HEK293 (cell line): ENCODE measurements at regions not wholly inside any gene's neighbourhood (a gene's known extent, or its start where the extent isn't known, plus 50 kb on each side); places are given as distances from the start of the nearest gene placed in this dataset.

Source experiments
- CTCF ChIA-PET: fragments of 350-600 bp; formaldehyde crosslinking; extraction: SDS; loops from one replicate; lab custom pipeline; 2021; ENCODE audit warnings: antibody characterized with exemption; lab: Yijun Ruan, JAX
- POLR2A ChIA-PET: fragments of 300-600 bp; formaldehyde crosslinking; extraction: SDS; loops from one replicate; lab custom pipeline; 2020; ENCODE audit warnings: antibody characterized with exemption, inconsistent platforms; lab: Yijun Ruan, JAX
- H3K27ac ChIP-seq: fragments of 200-500 bp; sonication (Bioruptor generic); 2 replicates; pipeline ENCODE4 v1.5.1; 2014; ENCODE audit warnings: low read depth, low read length, control low read depth, inconsistent platforms; ENCODE audit errors: extremely low read depth
- H3K36me3 ChIP-seq, 2 experiments: fragments of 200-500 bp in 1 of 2; sonication (Bioruptor generic) in 1 of 2; 1 replicate in 1 of 2; 2 replicates in 1 of 2; pipeline ENCODE4 v1.5.1; 2014 to 2017; ENCODE audit warnings: inconsistent platforms in 2 of 2, low read length in 2 of 2; ENCODE audit not compliant: control insufficient read depth in 2 of 2, insufficient read depth in 1 of 2
- H3K4me1 ChIP-seq: fragments of 200-500 bp; sonication (Bioruptor generic); 2 replicates; pipeline ENCODE4 v1.5.1; 2014; ENCODE audit warnings: mild to moderate bottlenecking, low read length, inconsistent platforms; ENCODE audit not compliant: control insufficient read depth, insufficient read depth
- H3K4me3 ChIP-seq: 2 replicates; pipeline ENCODE4 v1.5.1; 2011; ENCODE audit warnings: low read depth, mild to moderate bottlenecking, control low read depth, low read length, moderate library complexity
- H3K9me3 ChIP-seq: fragments of 200-500 bp; sonication (Bioruptor generic); 2 replicates; pipeline ENCODE4 v1.5.1; 2014; ENCODE audit warnings: low read depth, low read length, inconsistent platforms; ENCODE audit not compliant: control insufficient read depth, insufficient read depth
- AEBP2 ChIP-seq: fragments of 450-650 bp; formaldehyde crosslinking; IDR thresholded peaks from 2 replicates; pipeline ENCODE4 v1.5.1; 2016; ENCODE audit warnings: missing biosample characterization, missing genetic modification characterization, borderline replicate concordance
- FEZF1 ChIP-seq: fragments of 450-650 bp; formaldehyde crosslinking; IDR thresholded peaks from 2 replicates; pipeline ENCODE4 v1.5.1; 2016; ENCODE audit warnings: missing biosample characterization, missing genetic modification characterization
- MYNN ChIP-seq: fragments of 450-650 bp; formaldehyde crosslinking; IDR thresholded peaks from 2 replicates; pipeline ENCODE4 v1.5.1; 2016; ENCODE audit warnings: missing biosample characterization, missing genetic modification characterization, borderline replicate concordance
- MZF1 ChIP-seq: fragments of 450-650 bp; formaldehyde crosslinking; IDR thresholded peaks from 2 replicates; pipeline ENCODE4 v1.5.1; 2017; ENCODE audit warnings: missing biosample characterization, missing genetic modification characterization, borderline replicate concordance
- PATZ1 ChIP-seq: fragments of 450-650 bp; formaldehyde crosslinking; IDR thresholded peaks from 2 replicates; pipeline ENCODE4 v1.5.1; 2016; ENCODE audit warnings: missing biosample characterization, missing genetic modification characterization
- PRDM4 ChIP-seq: fragments of 450-650 bp; formaldehyde crosslinking; IDR thresholded peaks from 2 replicates; pipeline ENCODE4 v1.5.1; 2017; ENCODE audit warnings: missing biosample characterization, missing genetic modification characterization
- SCRT1 ChIP-seq: fragments of 450-650 bp; formaldehyde crosslinking; IDR thresholded peaks from 2 replicates; pipeline ENCODE4 v1.5.1; 2016; ENCODE audit warnings: missing biosample characterization, missing genetic modification characterization, borderline replicate concordance
- TRIM28 ChIP-seq: IDR thresholded peaks from 2 replicates; pipeline ENCODE4 v1.6.1; 2011; ENCODE audit warnings: low read length, control low read depth, borderline replicate concordance
- ZBTB20 ChIP-seq: fragments of 450-650 bp; formaldehyde crosslinking; IDR thresholded peaks from 2 replicates; pipeline ENCODE4 v1.5.1; 2016; ENCODE audit warnings: missing biosample characterization, missing genetic modification characterization
- ZNF10 ChIP-seq: fragments of 450-650 bp; formaldehyde crosslinking; IDR thresholded peaks from 2 replicates; pipeline ENCODE4 v1.5.1; 2017; ENCODE audit warnings: missing biosample characterization, missing genetic modification characterization
- ZNF146 ChIP-seq: fragments of 450-650 bp; formaldehyde crosslinking; IDR thresholded peaks from 2 replicates; pipeline ENCODE4 v1.5.1; 2016; ENCODE audit warnings: missing biosample characterization, missing genetic modification characterization
- ZNF16 ChIP-seq: fragments of 450-650 bp; formaldehyde crosslinking; IDR thresholded peaks from 2 replicates; pipeline ENCODE4 v1.5.1; 2016; ENCODE audit warnings: low read depth, missing biosample characterization, missing genetic modification characterization
- ZNF169 ChIP-seq: fragments of 450-650 bp; formaldehyde crosslinking; IDR thresholded peaks from 2 replicates; pipeline ENCODE4 v1.5.1; 2016; ENCODE audit warnings: missing biosample characterization, missing genetic modification characterization
- ZNF174 ChIP-seq: fragments of 450-650 bp; formaldehyde crosslinking; IDR thresholded peaks from 2 replicates; pipeline ENCODE4 v1.5.0; 2017; ENCODE audit warnings: missing biosample characterization, mild to moderate bottlenecking, missing genetic modification characterization
- ZNF366 ChIP-seq: fragments of 450-650 bp; formaldehyde crosslinking; conservative IDR thresholded peaks from 2 replicates; pipeline ENCODE4 v1.5.1; 2016; ENCODE audit warnings: missing biosample characterization, missing genetic modification characterization
- ZNF404 ChIP-seq: fragments of 450-650 bp; formaldehyde crosslinking; IDR thresholded peaks from 2 replicates; pipeline ENCODE4 v1.5.1; 2017; ENCODE audit warnings: missing biosample characterization, missing genetic modification characterization
- ZNF433 ChIP-seq: fragments of 450-650 bp; formaldehyde crosslinking; IDR thresholded peaks from 2 replicates; pipeline ENCODE4 v1.5.1; 2016; ENCODE audit warnings: missing biosample characterization, missing genetic modification characterization, low read depth
- ZNF529 ChIP-seq: fragments of 450-650 bp; formaldehyde crosslinking; IDR thresholded peaks from 2 replicates; pipeline ENCODE4 v1.5.1; 2017; ENCODE audit warnings: missing genetic modification characterization, missing biosample characterization; ENCODE audit not compliant: insufficient replicate concordance
- ZNF580 ChIP-seq: fragments of 450-650 bp; formaldehyde crosslinking; IDR thresholded peaks from 2 replicates; pipeline ENCODE4 v1.5.1; 2016; ENCODE audit warnings: missing biosample characterization, missing genetic modification characterization
- ZNF624 ChIP-seq: fragments of 450-650 bp; formaldehyde crosslinking; IDR thresholded peaks from 2 replicates; pipeline ENCODE4 v1.5.1; 2017; ENCODE audit warnings: missing biosample characterization, missing genetic modification characterization
- ZNF654 ChIP-seq: fragments of 450-650 bp; formaldehyde crosslinking; IDR thresholded peaks from 2 replicates; pipeline ENCODE4 v1.5.1; 2016; ENCODE audit warnings: low read depth, missing biosample characterization, missing genetic modification characterization
- ZNF660 ChIP-seq: fragments of 450-650 bp; IDR thresholded peaks from 2 replicates; pipeline ENCODE4 v1.5.1; 2018; ENCODE audit warnings: missing biosample characterization, mild to moderate bottlenecking, missing genetic modification characterization
- ZNF768 ChIP-seq: fragments of 450-650 bp; formaldehyde crosslinking; IDR thresholded peaks from 2 replicates; pipeline ENCODE4 v1.5.1; 2018; ENCODE audit warnings: missing biosample characterization, mild to moderate bottlenecking, missing genetic modification characterization
- ZNF843 ChIP-seq: fragments of 450-650 bp; formaldehyde crosslinking; IDR thresholded peaks from 2 replicates; pipeline ENCODE4 v1.5.1; 2016; ENCODE audit warnings: missing biosample characterization, missing genetic modification characterization
- TF ChIP-seq, protein P1 (sequence below): fragments of 450-650 bp; formaldehyde crosslinking; IDR thresholded peaks from 2 replicates; pipeline ENCODE4 v1.5.1; 2016; ENCODE audit warnings: missing biosample characterization, missing genetic modification characterization

GRCh38 chr13:30363725-30364124 lies 56.4 kb upstream of the KATNAL1 start:
- no peak overlapping the region for H3K27ac ChIP-seq
- POLR2A ChIA-PET, result no interaction called here
- TF ChIP-seq ZNF654 (tag by site-specific recombination), result no peak
- TF ChIP-seq ZNF768 (tag by site-specific recombination), result no peak
- TF ChIP-seq ZNF843, result no peak
- no peak for TF ChIP-seq ZNF624
- no peak for TF ChIP-seq ZNF16
- TF ChIP-seq ZNF174 (tag by site-specific recombination), result no peak
- TF ChIP-seq ZNF660 (tag by site-specific recombination), result no peak
- no peak for TF ChIP-seq SCRT1
- no peak for TF ChIP-seq AEBP2 (tag by site-specific recombination)
- no peak for TF ChIP-seq MYNN (tag by site-specific recombination)
- TF ChIP-seq, protein P1, sequence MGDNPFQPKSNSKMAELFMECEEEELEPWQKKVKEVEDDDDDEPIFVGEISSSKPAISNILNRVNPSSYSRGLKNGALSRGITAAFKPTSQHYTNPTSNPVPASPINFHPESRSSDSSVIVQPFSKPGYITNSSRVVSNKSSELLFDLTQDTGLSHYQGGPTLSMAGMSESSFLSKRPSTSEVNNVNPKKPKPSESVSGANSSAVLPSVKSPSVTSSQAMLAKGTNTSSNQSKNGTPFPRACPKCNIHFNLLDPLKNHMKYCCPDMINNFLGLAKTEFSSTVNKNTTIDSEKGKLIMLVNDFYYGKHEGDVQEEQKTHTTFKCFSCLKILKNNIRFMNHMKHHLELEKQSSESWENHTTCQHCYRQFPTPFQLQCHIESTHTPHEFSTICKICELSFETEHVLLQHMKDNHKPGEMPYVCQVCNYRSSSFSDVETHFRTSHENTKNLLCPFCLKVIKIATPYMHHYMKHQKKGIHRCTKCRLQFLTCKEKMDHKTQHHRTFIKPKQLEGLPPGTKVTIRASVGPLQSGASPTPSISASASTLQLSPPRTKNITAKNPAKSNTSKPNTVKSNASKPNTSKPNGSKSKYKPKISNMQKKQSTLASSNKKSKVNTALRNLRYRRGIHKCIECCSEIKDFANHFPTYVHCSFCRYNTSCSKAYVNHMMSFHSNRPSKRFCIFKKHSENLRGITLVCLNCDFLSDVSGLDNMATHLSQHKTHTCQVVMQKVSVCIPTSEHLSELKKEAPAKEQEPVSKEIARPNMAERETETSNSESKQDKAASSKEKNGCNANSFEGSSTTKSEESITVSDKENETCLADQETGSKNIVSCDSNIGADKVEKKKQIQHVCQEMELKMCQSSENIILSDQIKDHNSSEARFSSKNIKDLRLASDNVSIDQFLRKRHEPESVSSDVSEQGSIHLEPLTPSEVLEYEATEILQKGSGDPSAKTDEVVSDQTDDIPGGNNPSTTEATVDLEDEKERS, result no peak
- TF ChIP-seq PATZ1 (tag by site-specific recombination), result no peak
- TF ChIP-seq ZNF366 (tag by site-specific recombination), result no peak
- no peak for TF ChIP-seq ZNF169
- H3K9me3 ChIP-seq, result no peaks in the 10 kb centered on the region
- CTCF ChIA-PET, result no interaction called here
- no peak overlapping the region for H3K4me3 ChIP-seq
- H3K36me3 ChIP-seq, result no peaks in the 10 kb centered on the region
- no peaks in the 10 kb centered on the region for H3K4me1 ChIP-seq

DNA sequence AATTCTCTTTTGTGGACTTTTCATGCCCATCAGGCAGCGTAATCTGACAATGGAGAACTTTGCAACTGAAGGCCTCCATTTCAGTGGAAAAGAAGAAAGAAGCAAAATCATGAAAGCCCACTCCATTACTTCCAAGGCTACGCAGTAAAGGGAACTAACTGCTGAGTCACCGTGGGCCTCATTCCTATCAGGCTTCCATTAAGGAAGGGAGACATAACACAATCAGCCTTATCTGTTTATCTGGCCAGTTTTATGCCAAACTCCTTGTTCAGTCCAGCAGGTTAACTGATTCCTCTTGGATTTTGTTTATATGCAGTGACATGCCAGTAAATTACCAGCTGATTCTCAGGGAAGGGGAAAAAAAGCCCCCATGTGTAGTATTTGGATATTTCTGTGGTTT lies 56.8 kb upstream of the KATNAL1 start:
- no peaks in the 10 kb centered on the region for H3K9me3 ChIP-seq
- CTCF ChIA-PET, result no interaction called here
- H3K4me3 ChIP-seq, result no peak overlapping the region
- H3K27ac ChIP-seq, result no peak overlapping the region
- no peaks in the 10 kb centered on the region for H3K4me1 ChIP-seq
- no peaks in the 10 kb centered on the region for H3K36me3 ChIP-seq
- TF ChIP-seq ZNF580 (no peak), ZNF768 (tag by site-specific recombination) (no peak)
- POLR2A ChIA-PET, result no interaction called here

DNA sequence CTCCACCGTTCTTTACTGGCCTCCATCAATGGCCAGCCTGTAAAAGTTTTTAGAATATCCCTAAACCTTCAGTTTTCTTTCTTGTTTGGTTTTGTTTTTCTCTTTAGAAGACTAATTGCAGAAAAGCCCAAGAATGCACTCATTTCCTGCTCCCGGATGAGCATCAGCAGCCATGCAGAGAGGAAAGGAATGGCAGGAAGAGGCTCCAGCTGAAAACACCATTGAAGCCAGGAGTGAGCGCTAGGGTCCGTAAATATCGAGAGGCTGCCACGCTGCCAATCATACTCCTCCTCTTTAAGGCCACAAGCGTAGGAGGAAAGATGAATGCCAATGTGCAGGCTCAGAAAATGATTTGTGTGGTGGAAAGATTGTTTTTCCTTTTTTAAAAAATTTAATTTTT lies 57.4 kb upstream of the UBE2L5 start:
- no peak overlapping the region for H3K27ac ChIP-seq
- POLR2A ChIA-PET, result no interaction called here
- H3K4me1 ChIP-seq, result no peaks in the 10 kb centered on the region
- no peaks in the 10 kb centered on the region for H3K36me3 ChIP-seq
- H3K9me3 ChIP-seq, result no peaks in the 10 kb centered on the region
- CTCF ChIA-PET, result no interaction called here
- H3K4me3 ChIP-seq, result no peak overlapping the region
- TF ChIP-seq ZBTB20 (tag by site-specific recombination), result no peak
- no peak for TF ChIP-seq ZNF146 (tag by site-specific recombination)
- TF ChIP-seq ZNF843, result no peak
- no peak for TF ChIP-seq MZF1 (tag by site-specific recombination)
- TF ChIP-seq FEZF1 (tag by site-specific recombination), result no peak
- TF ChIP-seq PRDM4 (tag by site-specific recombination), result no peak
- TF ChIP-seq TRIM28, result no peak
- no peak for TF ChIP-seq ZNF404 (tag by site-specific recombination)
- no peak for TF ChIP-seq ZNF529 (tag by site-specific recombination)
- TF ChIP-seq ZNF433 (tag by site-specific recombination), result no peak
- no peak for TF ChIP-seq ZNF10 (tag by site-specific recombination)
